GM23248 (cell line): ENCODE measurements at regions not wholly inside any gene's neighbourhood (a gene's known extent, or its start where the extent isn't known, plus 50 kb on each side); places are given as distances from the start of the nearest gene placed in this dataset.
A peak's percentile ranks its signal among the peaks of the same experiment; 100 is the strongest.

Experiments
- DNase-seq: peaks from one replicate; pipeline ENCODE4 v3.0.0-alpha.2; 2015
- H2AFZ ChIP-seq: fragments of 200-600 bp; sonication (generic); 2 replicates; pipeline ENCODE4 v1.6.1; 2016; ENCODE audit warnings: antibody characterized with exemption
- H3F3A ChIP-seq: fragments of 200-600 bp; sonication (generic); 2 replicates; pipeline ENCODE4 v1.6.1; 2016; ENCODE audit warnings: mild to moderate bottlenecking, antibody characterized with exemption, mixed run types; ENCODE audit not compliant: insufficient read depth
- H3K27ac ChIP-seq: fragments of 200-600 bp; sonication (generic); 2 replicates; pipeline ENCODE4 v1.5.1; 2016; ENCODE audit warnings: mild to moderate bottlenecking
- H3K27me3 ChIP-seq: fragments of 200-600 bp; sonication (generic); replicated peaks from 2 replicates; pipeline ENCODE4 v1.6.1; 2016; ENCODE audit warnings: mild to moderate bottlenecking; ENCODE audit not compliant: insufficient read depth
- H3K36me3 ChIP-seq: fragments of 200-600 bp; sonication (generic); 2 replicates; pipeline ENCODE4 v1.6.1; 2016; ENCODE audit warnings: low read depth, mild to moderate bottlenecking
- H3K4me1 ChIP-seq: fragments of 200-600 bp; sonication (generic); 2 replicates; pipeline ENCODE4 v1.6.1; 2016; ENCODE audit warnings: mild to moderate bottlenecking; ENCODE audit not compliant: insufficient read depth
- H3K4me2 ChIP-seq: fragments of 200-600 bp; sonication (generic); one replicate; pipeline ENCODE4 v1.6.1; 2016; ENCODE audit warnings: mild to moderate bottlenecking; ENCODE audit not compliant: unreplicated experiment
- H3K4me3 ChIP-seq: fragments of 200-600 bp; sonication (generic); 2 replicates; pipeline ENCODE4 v1.5.1; 2016; ENCODE audit warnings: mild to moderate bottlenecking
- H3K79me2 ChIP-seq: fragments of 200-600 bp; sonication (generic); 2 replicates; pipeline ENCODE4 v1.6.1; 2016; ENCODE audit warnings: mild to moderate bottlenecking; ENCODE audit not compliant: insufficient read depth
- H3K9ac ChIP-seq: fragments of 200-600 bp; sonication (generic); 2 replicates; pipeline ENCODE4 v1.6.1; 2016; ENCODE audit warnings: mild to moderate bottlenecking
- H3K9me2 ChIP-seq: fragments of 200-600 bp; sonication (generic); 2 replicates; pipeline ENCODE4 v1.6.1; 2016; ENCODE audit warnings: mixed run types, mild to moderate bottlenecking, moderate library complexity; ENCODE audit not compliant: insufficient read depth
- H3K9me3 ChIP-seq: fragments of 200-600 bp; sonication (generic); one replicate; pipeline ENCODE4 v1.6.1; 2017; ENCODE audit warnings: low read depth
- H4K20me1 ChIP-seq: fragments of 200-600 bp; sonication (generic); 2 replicates; pipeline ENCODE4 v1.6.0; 2016; ENCODE audit not compliant: insufficient read depth
- EZH2 ChIP-seq: fragments of 200-600 bp; sonication (generic); IDR thresholded peaks from 2 replicates; pipeline ENCODE4 v1.6.1; 2018; ENCODE audit warnings: antibody characterized with exemption, mild to moderate bottlenecking; ENCODE audit not compliant: insufficient read depth, poor library complexity, severe bottlenecking
- EZH2phosphoT487 ChIP-seq: fragments of 200-600 bp; sonication (generic); IDR thresholded peaks from 2 replicates; pipeline ENCODE4 v1.6.1; 2018; ENCODE audit warnings: antibody characterized with exemption, moderate library complexity, mild to moderate bottlenecking, low read depth; ENCODE audit not compliant: insufficient read depth
- WGBS, 2 experiments: methylation state at CpG; one replicate each; pipeline ENCODE4 v1.1.6; 2015 to 2017; ENCODE audit warnings: low lambda C conversion rate in 2 of 2, low coverage in 1 of 2; ENCODE audit errors: missing lambda C conversion rate in 2 of 2; 5-methylcytosine and 5-hydroxymethylcytosine counted together
- in situ Hi-C: fragments of 300-500 bp; cut with MboI; formaldehyde crosslinking; loops from 2 replicates; pipeline ENCODE4 v1.15.0; 2020

- Histone ChIP-seq H3K79me2 (no peaks in the 10 kb centered on the region), H3K9ac (no peak overlapping the region), H2AFZ (no peak overlapping the region), H3K4me1 (0 out of 2 replicates have a peak, but pooled peaks cover 1% of the 10 kb centered on the region), H3K9me3 (no peaks in the 10 kb centered on the region), H3K9me2 (no peaks in the 10 kb centered on the region), H3K27me3 (0 out of 2 replicates have a peak, but pooled peaks cover 10% of the 10 kb centered on the region), H3K27ac (no peak overlapping the region), H3K36me3 (no peaks in the 10 kb centered on the region), H3F3A (no peaks in the 10 kb centered on the region), H3K4me3 (no peak overlapping the region), H3K4me2 (no peak overlapping the region), H4K20me1 (no peaks in the 10 kb centered on the region)
- TF ChIP-seq EZH2phosphoT487 (no peak), EZH2 (no peak)
- DNase-seq: no peak
- 61 to 63% methylated on average over 7 of the region's 7 CpGs for WGBS, 2 experiments
- in situ Hi-C loops: no loop called here
These were observed 72.1 kb upstream of the STK32A start for GRCh38 chr5:147162740-147163139.

GRCh38 chr5:147167529-147167928 is 67.3 kb upstream of the STK32A start:
- no peaks in the 10 kb centered on the region for H3K9me2 ChIP-seq
- in situ Hi-C loops: no loop called here

GRCh38 chr5:147168578-147169327 is 66.1 kb upstream of the STK32A start:
- H3K4me3 ChIP-seq: no peak overlapping the region
- no peaks in the 10 kb centered on the region for H3K9me3 ChIP-seq
- H3F3A ChIP-seq: peaks cover 18% of the 10 kb centered on the region
- peak; percentile 71 for DNase-seq
- in situ Hi-C loops: no loop called here
- no peaks in the 10 kb centered on the region for H3K27me3 ChIP-seq
- no peaks in the 10 kb centered on the region for H3K9me2 ChIP-seq
- H3K79me2 ChIP-seq: no peaks in the 10 kb centered on the region
- no peak overlapping the region for H3K9ac ChIP-seq
- H2AFZ ChIP-seq: no peak overlapping the region
- H3K4me2 ChIP-seq: peak overlapping the region; percentile 62
- 30 to 41% methylated on average over 4 of the region's 4 CpGs for WGBS, 2 experiments
- TF ChIP-seq EZH2phosphoT487: no peak
- no peak for TF ChIP-seq EZH2
- H3K27ac ChIP-seq: peak overlapping the region; percentile 64
- H3K4me1 ChIP-seq: peaks cover 24% of the 10 kb centered on the region
- no peaks in the 10 kb centered on the region for H4K20me1 ChIP-seq
- no peaks in the 10 kb centered on the region for H3K36me3 ChIP-seq

More at GRCh38 chr5:147167529-147167928, 67.3 kb upstream of the STK32A start:
- no peaks in the 10 kb centered on the region for H3K9me3 ChIP-seq
- no peak overlapping the region for H3K27ac ChIP-seq
- H3K27me3 ChIP-seq: no peaks in the 10 kb centered on the region
- WGBS, 2 experiments: 60 to 79% methylated on average over 3 of the region's 3 CpGs
- peaks cover 18% of the 10 kb centered on the region for H3F3A ChIP-seq
- no peak overlapping the region for H3K4me3 ChIP-seq
- no peaks in the 10 kb centered on the region for H3K36me3 ChIP-seq
- H3K4me1 ChIP-seq: peaks cover 24% of the 10 kb centered on the region
- no peaks in the 10 kb centered on the region for H4K20me1 ChIP-seq
- H3K79me2 ChIP-seq: no peaks in the 10 kb centered on the region
- H3K4me2 ChIP-seq: no peak overlapping the region
- H3K9ac ChIP-seq: no peak overlapping the region
- H2AFZ ChIP-seq: no peak overlapping the region
- DNase-seq: no peak
- no peak for TF ChIP-seq EZH2phosphoT487
- no peak for TF ChIP-seq EZH2

GRCh38 chr5:147169399-147169798 is 65.4 kb upstream of the STK32A start:
- no peak overlapping the region for H3K4me3 ChIP-seq
- H3K9me2 ChIP-seq: no peaks in the 10 kb centered on the region
- H3K9me3 ChIP-seq: no peaks in the 10 kb centered on the region
- H3F3A ChIP-seq: peaks cover 18% of the 10 kb centered on the region
- in situ Hi-C loops: no loop called here
- H3K4me2 ChIP-seq: peak overlapping the region; percentile 62
- peak; percentile 75 for DNase-seq
- H3K79me2 ChIP-seq: no peaks in the 10 kb centered on the region
- H2AFZ ChIP-seq: no peak overlapping the region
- no peaks in the 10 kb centered on the region for H3K27me3 ChIP-seq
- TF ChIP-seq EZH2phosphoT487 (no peak), EZH2 (no peak)
- H3K9ac ChIP-seq: no peak overlapping the region
- peaks cover 24% of the 10 kb centered on the region for H3K4me1 ChIP-seq
- H3K36me3 ChIP-seq: no peaks in the 10 kb centered on the region
- no peaks in the 10 kb centered on the region for H4K20me1 ChIP-seq
- H3K27ac ChIP-seq: peak overlapping the region; percentile 64

- Histone ChIP-seq H3K4me1 (peaks cover 24% of the 10 kb centered on the region), H3K4me3 (no peak overlapping the region), H3K4me2 (peak overlapping the region; percentile 62), H3K27ac (peak overlapping the region; percentile 64; the same call in 1 of the 2 replicates), H3K79me2 (no peaks in the 10 kb centered on the region), H4K20me1 (no peaks in the 10 kb centered on the region), H3K36me3 (no peaks in the 10 kb centered on the region), H3F3A (peaks cover 18% of the 10 kb centered on the region), H3K9me3 (no peaks in the 10 kb centered on the region), H3K9ac (no peak overlapping the region), H2AFZ (no peak overlapping the region), H3K9me2 (no peaks in the 10 kb centered on the region), H3K27me3 (no peaks in the 10 kb centered on the region)
- TF ChIP-seq EZH2: no peak
- TF ChIP-seq EZH2phosphoT487: no peak
- 42 to 63% methylated on average over 3 of the region's 3 CpGs for whole genome bisulfite sequencing, 2 experiments
- in situ Hi-C loops: no loop called here
- DNase-seq: no peak
These were observed 64.9 kb upstream of the STK32A start for GRCh38 chr5:147169901-147170300.
